K562 (cell line): ENCODE measurements at regions not wholly inside any gene's neighbourhood (a gene's known extent, or its start where the extent isn't known, plus 50 kb on each side); places are given as distances from the start of the nearest gene placed in this dataset.
"Not testable (repeated sequence)": the region's sequence is repeated elsewhere in the genome, so short reads cannot be mapped to it uniquely, and the experiment has no call there.

ENCODE experiments used
- ATAC-seq: fragments of 200-7000 bp; cut with Tn5 transposase; 3 replicates; pipeline ENCODE4 v1.9.1; 2020; ENCODE audit warnings: moderate library complexity
- BruUV-seq: library from RNA; stranded (reverse); fragments of 400-500 nt; replicated peaks from 2 replicates; lab custom pipeline; 2021; lab: Mats Ljungman, UMichigan
- CTCF ChIA-PET: fragments of 300-600 bp; formaldehyde crosslinking; extraction: SDS; loops from one replicate; lab custom pipeline; 2021; ENCODE audit warnings: low intra/inter-chr PET ratio; lab: Yijun Ruan, JAX
- POLR2A ChIA-PET: fragments of 300-600, 350-650 bp; sonication (Branson Sonifier 250); formaldehyde crosslinking; extraction: SDS; loops from one replicate; lab custom pipeline; 2021; ENCODE audit warnings: antibody characterized with exemption, inconsistent platforms; lab: Yijun Ruan, JAX
- DNase-seq, 4 experiments: peaks; one replicate each; pipeline versions ENCODE4 v3.0.0 to v3.0.0-alpha.2; 2011 to 2018; ENCODE audit warnings: low spot score in 3 of 4, mixed read lengths in 3 of 4; ENCODE audit errors: extremely low read depth in 1 of 4
- FAIRE-seq: peaks from 2 replicates; lab custom pipeline; 2011; peaks lifted over from hg19 to GRCh38; lab: Jason Lieb, UNC
- H2AFZ ChIP-seq: 2 replicates; pipeline ENCODE4 v1.6.0; 2011; ENCODE audit warnings: low read depth, low read length, control low read depth, inconsistent platforms
- H3K27ac ChIP-seq: fragments of 200-600 bp; 3 replicates; pipeline ENCODE4 v1.8.0; 2011; ENCODE audit warnings: low read depth, mild to moderate bottlenecking, control low read depth, inconsistent platforms, low read length, moderate library complexity, mixed read lengths; ENCODE audit errors: extremely low read depth
- H3K27me3 ChIP-seq, 2 experiments: fragments of 300-600 bp in 1 of 2; 2 replicates in 1 of 2; 3 replicates in 1 of 2; pipeline versions ENCODE4 v1.6.0 to v1.8.0; 2011; ENCODE audit warnings: inconsistent platforms in 2 of 2, low read length in 2 of 2, mild to moderate bottlenecking in 1 of 2, mixed read lengths in 1 of 2, moderate library complexity in 1 of 2; ENCODE audit not compliant: control insufficient read depth in 2 of 2, insufficient read depth in 2 of 2
- H3K36me3 ChIP-seq: fragments of 300-600 bp; 3 replicates; pipeline ENCODE4 v1.8.0; 2011; ENCODE audit warnings: mild to moderate bottlenecking, low read length, inconsistent platforms; ENCODE audit not compliant: control insufficient read depth, insufficient read depth
- H3K4me1 ChIP-seq, 2 experiments: fragments of 200-600 bp in 1 of 2; replicated peaks in 1 of 2; 2 replicates in 1 of 2; 3 replicates in 1 of 2; pipeline versions ENCODE4 v1.5.1 to v1.8.0; 2011; ENCODE audit warnings: inconsistent platforms in 2 of 2, low read length in 2 of 2, mild to moderate bottlenecking in 1 of 2, mixed read lengths in 1 of 2, moderate library complexity in 1 of 2; ENCODE audit not compliant: control insufficient read depth in 2 of 2, insufficient read depth in 2 of 2
- H3K4me2 ChIP-seq: 2 replicates; pipeline ENCODE4 v1.6.1; 2011; ENCODE audit warnings: low read length, control low read depth, inconsistent platforms, mixed read lengths; ENCODE audit not compliant: insufficient read depth
- H3K4me3 ChIP-seq: fragments of 200-600 bp; sonication (generic), shearing (Covaris generic); 2 replicates; pipeline ENCODE4 v1.5.1; 2016; ENCODE audit warnings: control low read depth, inconsistent platforms
- H3K79me2 ChIP-seq: fragments of 200-600 bp; 3 replicates; pipeline ENCODE4 v1.8.0; 2011; ENCODE audit warnings: low read length, inconsistent platforms; ENCODE audit not compliant: control insufficient read depth, insufficient read depth
- H3K9ac ChIP-seq, 2 experiments: 2 replicates each; pipeline versions ENCODE4 v1.6.0 to v1.6.1; 2011; ENCODE audit warnings: low read depth in 2 of 2, low read length in 2 of 2, control low read depth in 1 of 2, inconsistent platforms in 1 of 2, mild to moderate bottlenecking in 1 of 2, mixed read lengths in 1 of 2; ENCODE audit not compliant: insufficient read depth in 1 of 2
- H3K9me1 ChIP-seq: one replicate; pipeline ENCODE4 v1.6.0; 2011; ENCODE audit warnings: inconsistent platforms, mild to moderate bottlenecking, low read length, moderate library complexity; ENCODE audit not compliant: control insufficient read depth, insufficient read depth
- H3K9me3 ChIP-seq: replicated peaks from 2 replicates; pipeline ENCODE4 v1.5.1; 2011; ENCODE audit warnings: low read depth, low read length, inconsistent platforms; ENCODE audit not compliant: control insufficient read depth, insufficient read depth
- H4K20me1 ChIP-seq: replicated peaks from 2 replicates; pipeline ENCODE4 v1.6.1; 2011; ENCODE audit warnings: low read length, inconsistent platforms, mixed read lengths; ENCODE audit not compliant: control insufficient read depth, insufficient read depth
- ATF2 ChIP-seq: sonication (generic); formaldehyde crosslinking; IDR thresholded peaks from 2 replicates; pipeline ENCODE4 v1.8.1; 2022; ENCODE audit warnings: missing genetic modification reagents
- CC2D1A ChIP-seq: fragments of 450-650 bp; IDR thresholded peaks from 2 replicates; pipeline ENCODE4 v1.6.1; 2017; ENCODE audit warnings: mild to moderate bottlenecking
- CCNT2 ChIP-seq: IDR thresholded peaks from 2 replicates; pipeline ENCODE4 v1.6.1; 2011; ENCODE audit warnings: borderline replicate concordance, low read depth, mild to moderate bottlenecking, moderate library complexity, mixed read lengths, low read length; ENCODE audit not compliant: insufficient read length; ENCODE audit errors: extremely low read depth
- DDX20 ChIP-seq: fragments of 450-650 bp; IDR thresholded peaks from 2 replicates; pipeline ENCODE4 v1.6.1; 2016; ENCODE audit warnings: missing genetic modification characterization, low read depth, mild to moderate bottlenecking, missing compliant biosample characterization, moderate library complexity
- KDM5B ChIP-seq: fragments of 200-600 bp; sonication (generic); IDR thresholded peaks from 2 replicates; pipeline ENCODE4 v1.6.1; 2012; ENCODE audit warnings: low read depth, mild to moderate bottlenecking, moderate library complexity, low read length, control low read depth, inconsistent platforms; ENCODE audit not compliant: insufficient replicate concordance
- THRB ChIP-seq: fragments of 450-650 bp; formaldehyde crosslinking; conservative IDR thresholded peaks from 2 replicates; pipeline ENCODE4 v1.4.0; 2022; ENCODE audit warnings: mild to moderate bottlenecking, missing genetic modification characterization
- ZNF589 ChIP-seq: fragments of 200-800 bp; sonication (Bioruptor generic); IDR thresholded peaks from 2 replicates; pipeline ENCODE4 v1.6.1; 2016; ENCODE audit warnings: low read depth, missing genetic modification characterization, missing compliant biosample characterization
- ZNF77 ChIP-seq: fragments of 250-450 bp; sonication (Bioruptor Pico); IDR thresholded peaks from 2 replicates; pipeline ENCODE4 v1.5.0; 2020
- ZNF780A ChIP-seq: fragments of 250-450 bp; sonication (Bioruptor Pico); IDR thresholded peaks from 2 replicates; pipeline ENCODE4 v1.5.0; 2021; ENCODE audit warnings: mild to moderate bottlenecking
- WGBS: fragments of 100-300 bp; shearing (Covaris generic); methylation state at CpG from one replicate; pipeline ENCODE4 v1.1.6; 2016; ENCODE audit warnings: low coverage, mixed read lengths; ENCODE audit not compliant: insufficient coverage; ENCODE audit errors: missing lambda C conversion rate; 5-methylcytosine and 5-hydroxymethylcytosine counted together
- in situ Hi-C: fragments of 300-500 bp; cut with MboI; formaldehyde crosslinking; loops from 4 replicates; pipeline ENCODE4 v1.15.0; 2018; ENCODE audit warnings: inconsistent platforms, mixed read lengths
- intact Hi-C: fragments of 100-400 bp; cut with micrococcal nuclease; formaldehyde crosslinking; loops from 2 replicates; pipeline ENCODE4 v1.14.2; 2022

- no peak for TF ChIP-seq ZNF780A (CRISPR knock-in tag)
- TF ChIP-seq CCNT2, result no peak
Observed at GRCh38 chr9:33698267-33698666, 97.1 kb upstream of the PRSS3 start (continued).

DNA sequence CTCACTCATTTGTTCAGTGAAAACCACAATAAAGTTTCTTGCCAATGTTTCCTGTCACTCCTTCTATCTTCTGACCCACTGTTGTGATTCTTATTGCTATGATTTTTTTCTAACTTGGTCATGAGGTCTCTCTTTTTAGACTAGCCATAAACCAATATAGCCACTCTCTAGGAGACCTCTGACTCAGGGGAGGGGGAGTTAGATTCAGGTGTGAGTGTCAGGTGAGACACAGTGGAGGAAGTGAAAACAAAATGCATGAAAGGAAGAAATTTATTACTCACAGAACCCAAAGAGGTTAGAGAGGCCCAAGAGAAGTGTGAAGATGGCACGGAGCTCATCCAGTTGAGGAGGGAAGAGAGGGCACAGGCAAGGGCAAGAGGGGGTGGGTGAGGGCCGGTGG is 94.4 kb upstream of the PRSS3 start:
- FAIRE-seq, H3K27ac ChIP-seq, BruUV-seq, H3K4me3 ChIP-seq, DNase-seq, H3K27me3 ChIP-seq, H3K36me3 ChIP-seq, ATAC-seq, H4K20me1 ChIP-seq, H3K4me1 ChIP-seq, H3K79me2 ChIP-seq, CTCF ChIA-PET, H2AFZ ChIP-seq, H3K9me3 ChIP-seq, H3K9ac ChIP-seq, H3K4me2 ChIP-seq, H3K9me1 ChIP-seq, intact Hi-C loops: not testable (repeated sequence)
- in situ Hi-C loops, result loop anchor here (10.0 kb wide), 1 partner anchor 66 kb away; no protein-coding TSS in a partner anchor
- POLR2A ChIA-PET, result interaction anchor here (0.6 kb wide), 1 partner anchor 71 kb away, joined by 3 read pairs; no protein-coding TSS in a partner anchor
- WGBS, result 0% methylated on average over 2 of the region's 2 CpGs

DNA sequence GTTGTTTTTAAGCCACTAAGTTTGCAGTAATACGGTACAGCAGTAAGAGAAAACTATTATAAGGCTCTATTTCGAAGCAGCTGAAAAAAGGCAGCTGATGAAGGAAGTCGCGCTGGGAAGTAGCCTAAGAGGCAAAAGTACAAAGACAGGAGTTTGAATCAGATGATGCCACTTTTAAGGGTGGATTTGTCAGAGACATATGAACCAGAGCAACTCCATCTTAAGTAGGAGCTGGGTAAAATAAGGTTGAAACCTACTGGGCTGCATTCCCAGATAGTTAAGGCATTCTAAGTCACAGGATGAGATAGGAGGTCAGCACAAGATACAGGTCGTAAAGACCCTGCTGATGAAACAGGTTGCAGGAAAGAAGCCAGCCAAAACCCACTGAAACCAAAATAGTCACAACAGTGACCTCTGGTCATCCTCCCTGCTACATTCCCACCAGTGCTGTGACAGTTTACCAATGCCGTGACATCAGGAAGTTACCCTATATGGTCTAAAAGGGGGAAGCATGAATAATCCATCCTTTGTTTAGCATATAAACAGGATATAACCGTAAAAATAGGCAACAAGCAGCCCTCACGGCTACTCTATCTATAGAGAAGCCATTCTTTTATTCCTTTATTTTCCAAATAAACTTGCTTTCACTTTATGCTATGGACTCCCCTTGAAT is 91.8 kb upstream of the PRSS3 start:
- in situ Hi-C loops (loop anchor here (10.0 kb wide), 1 partner anchor 69 kb away; no protein-coding TSS in a partner anchor), intact Hi-C loops (no loop called here)
- H3K4me1 ChIP-seq, result no peaks in the 10 kb centered on the region
- H3K27me3 ChIP-seq, result no peaks in the 10 kb centered on the region
- DNase-seq (no peak), ATAC-seq (no peak), FAIRE-seq (no peak)
- H3K36me3 ChIP-seq, result no peaks in the 10 kb centered on the region
- H3K9me1 ChIP-seq, result no peaks in the 10 kb centered on the region
- no TSS peak for BruUV-seq
- ChIA-PET POLR2A (no interaction called here), CTCF (no interaction called here)
- H3K4me2 ChIP-seq, result no peak overlapping the region
- no peak overlapping the region for H2AFZ ChIP-seq
- no peaks in the 10 kb centered on the region for H3K79me2 ChIP-seq
- H4K20me1 ChIP-seq, result no peaks in the 10 kb centered on the region
- no peak overlapping the region for H3K27ac ChIP-seq
- WGBS, result 6% methylated on average over 6 of the region's 8 CpGs
- H3K9me3 ChIP-seq, result 0 out of 2 replicates have a peak, but pooled peaks cover 2% of the 10 kb centered on the region
- no peak overlapping the region for H3K4me3 ChIP-seq
- no peak overlapping the region for H3K9ac ChIP-seq
- TF ChIP-seq CC2D1A, result no peak
- no peak for TF ChIP-seq ATF2
- TF ChIP-seq ZNF77 (CRISPR knock-in tag), result no peak
- TF ChIP-seq DDX20 (tag), result peak; percentile 75; the same call in 1 of the 2 replicates
- TF ChIP-seq THRB (CRISPR knock-in tag), result 0 out of 2 replicates have a peak, but pooled peaks have one; percentile 61
- TF ChIP-seq ZNF589 (CRISPR knock-in tag), result peak; percentile 97
- TF ChIP-seq KDM5B, result no peak
